MCF 10A (cell line): ENCODE measurements at regions not wholly inside any gene's neighbourhood (a gene's known extent, or its start where the extent isn't known, plus 50 kb on each side); places are given as distances from the start of the nearest gene placed in this dataset.

ENCODE experiments used
- BruUV-seq: library from RNA; stranded (reverse); fragments of 400-500 nt; replicated peaks from 2 replicates; lab custom pipeline; 2021; lab: Mats Ljungman, UMichigan
- CTCF ChIA-PET: fragments of 300-600 bp; sonication (Branson Sonifier 250); formaldehyde crosslinking; extraction: SDS; loops from one replicate; lab custom pipeline; 2021; ENCODE audit warnings: antibody characterized with exemption, inconsistent platforms; lab: Yijun Ruan, JAX
- POLR2A ChIA-PET: fragments of 300-600, 350-650 bp; sonication (Branson Sonifier 250); formaldehyde crosslinking; extraction: SDS; loops from one replicate; lab custom pipeline; 2020; ENCODE audit warnings: antibody characterized with exemption, inconsistent platforms; lab: Yijun Ruan, JAX
- DNase-seq: peaks from one replicate; pipeline ENCODE4 v3.0.0-alpha.2; 2018; ENCODE audit not compliant: unreplicated experiment
- H3K27ac Mint-ChIP-seq: one replicate; pipeline ENCODE4 v1.8.0; 2022; ENCODE audit warnings: mild to moderate bottlenecking, low read depth, mixed read lengths; ENCODE audit not compliant: unreplicated experiment
- H3K27me3 Mint-ChIP-seq: one replicate; pipeline ENCODE4 v1.8.0; 2022; ENCODE audit warnings: mixed read lengths; ENCODE audit not compliant: insufficient read depth, unreplicated experiment
- H3K36me3 Mint-ChIP-seq: one replicate; pipeline ENCODE4 v1.8.0; 2022; ENCODE audit warnings: mild to moderate bottlenecking, moderate library complexity, mixed read lengths; ENCODE audit not compliant: insufficient read depth, unreplicated experiment
- H3K4me1 Mint-ChIP-seq: one replicate; pipeline ENCODE4 v1.8.0; 2022; ENCODE audit warnings: mixed read lengths; ENCODE audit not compliant: insufficient read depth, unreplicated experiment
- H3K4me3 Mint-ChIP-seq: one replicate; pipeline ENCODE4 v1.8.0; 2022; ENCODE audit warnings: mild to moderate bottlenecking, moderate library complexity, mixed read lengths; ENCODE audit not compliant: unreplicated experiment
- H3K9me3 Mint-ChIP-seq: one replicate; pipeline ENCODE4 v1.8.0; 2022; ENCODE audit warnings: mixed read lengths; ENCODE audit not compliant: unreplicated experiment
- intact Hi-C: fragments of 100-400 bp; cut with micrococcal nuclease; formaldehyde crosslinking; loops from 2 replicates; pipeline ENCODE4 v1.14.1; 2022
- TF ChIP-seq, protein P1 (sequence below): fragments of 200-600 bp; IDR thresholded peaks from one replicate; pipeline ENCODE4 v1.8.0; 2022; ENCODE audit warnings: antibody characterized with exemption, mild to moderate bottlenecking; ENCODE audit not compliant: unreplicated experiment

DNA sequence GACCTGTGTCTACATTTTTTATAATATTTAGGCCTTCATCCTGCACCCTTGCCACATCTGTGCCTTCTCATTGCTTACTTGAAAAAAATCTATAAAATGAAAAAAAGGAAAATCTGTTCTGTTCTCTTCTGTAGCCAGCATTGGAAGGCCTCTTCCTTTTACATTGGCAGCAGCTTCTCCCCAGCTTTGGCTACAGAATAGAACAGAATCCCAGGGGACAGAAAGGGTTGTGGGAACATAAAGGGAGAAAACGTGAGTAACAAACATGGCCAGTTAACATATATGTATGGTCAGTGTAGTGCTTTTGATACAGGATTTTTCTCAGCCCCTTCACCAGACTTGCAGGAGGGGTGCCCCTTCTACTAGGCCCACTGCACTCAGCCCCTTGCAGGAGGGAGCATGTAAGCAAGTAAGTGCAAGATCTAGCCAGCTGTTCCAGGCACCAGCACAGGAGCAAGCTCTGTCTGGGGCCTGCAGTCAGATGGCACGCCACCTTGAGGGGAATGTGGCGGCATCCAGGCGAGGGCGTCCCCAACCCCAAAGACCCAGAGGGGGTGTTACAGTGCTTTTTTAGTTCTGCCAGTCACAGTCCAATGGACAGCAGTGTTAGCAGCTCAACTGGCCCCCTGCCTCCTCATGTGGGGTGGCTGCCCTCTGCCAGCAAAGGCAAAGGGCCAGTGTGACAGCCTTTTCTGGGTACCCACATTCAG, 330.5 kb upstream of the ZNF462 start:
- no peaks in the 10 kb centered on the region for H3K4me1 Mint-ChIP-seq
- H3K27ac Mint-ChIP-seq: no peak overlapping the region
- DNase-seq: no peak
- ChIA-PET CTCF (no interaction called here), POLR2A (no interaction called here)
- H3K27me3 Mint-ChIP-seq: no peaks in the 10 kb centered on the region
- BruUV-seq: no TSS peak
- no peaks in the 10 kb centered on the region for H3K36me3 Mint-ChIP-seq
- intact Hi-C loops: no loop called here
- TF ChIP-seq, protein P1, sequence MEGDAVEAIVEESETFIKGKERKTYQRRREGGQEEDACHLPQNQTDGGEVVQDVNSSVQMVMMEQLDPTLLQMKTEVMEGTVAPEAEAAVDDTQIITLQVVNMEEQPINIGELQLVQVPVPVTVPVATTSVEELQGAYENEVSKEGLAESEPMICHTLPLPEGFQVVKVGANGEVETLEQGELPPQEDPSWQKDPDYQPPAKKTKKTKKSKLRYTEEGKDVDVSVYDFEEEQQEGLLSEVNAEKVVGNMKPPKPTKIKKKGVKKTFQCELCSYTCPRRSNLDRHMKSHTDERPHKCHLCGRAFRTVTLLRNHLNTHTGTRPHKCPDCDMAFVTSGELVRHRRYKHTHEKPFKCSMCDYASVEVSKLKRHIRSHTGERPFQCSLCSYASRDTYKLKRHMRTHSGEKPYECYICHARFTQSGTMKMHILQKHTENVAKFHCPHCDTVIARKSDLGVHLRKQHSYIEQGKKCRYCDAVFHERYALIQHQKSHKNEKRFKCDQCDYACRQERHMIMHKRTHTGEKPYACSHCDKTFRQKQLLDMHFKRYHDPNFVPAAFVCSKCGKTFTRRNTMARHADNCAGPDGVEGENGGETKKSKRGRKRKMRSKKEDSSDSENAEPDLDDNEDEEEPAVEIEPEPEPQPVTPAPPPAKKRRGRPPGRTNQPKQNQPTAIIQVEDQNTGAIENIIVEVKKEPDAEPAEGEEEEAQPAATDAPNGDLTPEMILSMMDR: no peak
- H3K4me3 Mint-ChIP-seq: no peak overlapping the region
- H3K9me3 Mint-ChIP-seq: no peaks in the 10 kb centered on the region

DNA sequence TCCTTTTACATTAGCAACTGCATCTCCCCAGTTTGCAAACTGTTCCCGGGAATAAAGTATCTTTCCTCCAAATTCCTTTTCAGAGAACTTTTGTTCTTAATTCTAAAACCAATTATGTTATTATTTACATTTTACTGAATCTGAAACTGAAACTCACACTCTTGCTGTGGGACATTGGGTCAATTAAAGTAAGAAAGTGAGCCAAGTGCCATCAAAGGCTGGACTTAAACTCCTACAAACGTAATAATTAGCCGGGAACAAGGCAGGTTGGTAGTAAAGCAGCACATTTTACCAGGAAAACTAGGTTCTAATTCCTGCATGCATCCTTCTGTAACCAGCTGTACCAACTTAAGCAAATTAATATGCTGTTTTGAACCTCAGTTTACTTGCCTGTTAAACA, 328.2 kb upstream of the ZNF462 start:
- TF ChIP-seq, protein P1: no peak
- ChIA-PET POLR2A (no interaction called here), CTCF (interaction anchor here (0.7 kb wide), 1 partner anchor 638 kb away, joined by 3 read pairs; no protein-coding TSS in a partner anchor)
- no peaks in the 10 kb centered on the region for H3K4me1 Mint-ChIP-seq
- H3K4me3 Mint-ChIP-seq: no peak overlapping the region
- no TSS peak for BruUV-seq
- no peak overlapping the region for H3K27ac Mint-ChIP-seq
- no peak for DNase-seq
- no peaks in the 10 kb centered on the region for H3K9me3 Mint-ChIP-seq
- no peaks in the 10 kb centered on the region for H3K36me3 Mint-ChIP-seq
- intact Hi-C loops: no loop called here
- H3K27me3 Mint-ChIP-seq: no peaks in the 10 kb centered on the region

DNA sequence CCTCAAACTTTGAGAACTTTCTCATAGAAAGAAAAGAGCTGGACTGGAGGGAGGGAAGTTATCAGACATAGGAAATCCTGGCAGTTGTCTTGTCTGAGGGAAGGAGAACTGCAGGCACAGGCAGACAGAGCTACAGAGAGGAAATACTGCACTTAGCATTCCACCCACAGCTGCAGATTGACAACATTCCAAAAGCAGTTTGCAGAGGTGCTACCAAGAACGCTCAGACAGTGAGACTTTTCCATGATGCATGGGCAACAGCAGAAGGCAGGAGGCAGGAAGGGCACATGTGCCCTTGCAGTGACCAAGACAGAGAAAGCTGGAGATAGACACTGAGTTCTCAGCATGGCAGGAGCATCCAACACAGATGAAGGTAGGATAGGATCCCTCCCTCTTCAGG, 327.5 kb upstream of the ZNF462 start:
- no peak for DNase-seq
- intact Hi-C loops: no loop called here
- H3K27me3 Mint-ChIP-seq: no peaks in the 10 kb centered on the region
- POLR2A ChIA-PET: interaction anchor here (0.6 kb wide), 1 partner anchor 1802 kb away, joined by 3 read pairs; no protein-coding TSS in a partner anchor
- CTCF ChIA-PET: interaction anchor here (0.7 kb wide), 3 partner anchors 15 to 638 kb away, joined by 3 to 4 read pairs (median 3); no protein-coding TSS in a partner anchor
- no peaks in the 10 kb centered on the region for H3K4me1 Mint-ChIP-seq
- no peak overlapping the region for H3K27ac Mint-ChIP-seq
- no peaks in the 10 kb centered on the region for H3K36me3 Mint-ChIP-seq
- TF ChIP-seq, protein P1: no peak
- H3K4me3 Mint-ChIP-seq: no peak overlapping the region
- no peaks in the 10 kb centered on the region for H3K9me3 Mint-ChIP-seq
- BruUV-seq: no TSS peak

DNA sequence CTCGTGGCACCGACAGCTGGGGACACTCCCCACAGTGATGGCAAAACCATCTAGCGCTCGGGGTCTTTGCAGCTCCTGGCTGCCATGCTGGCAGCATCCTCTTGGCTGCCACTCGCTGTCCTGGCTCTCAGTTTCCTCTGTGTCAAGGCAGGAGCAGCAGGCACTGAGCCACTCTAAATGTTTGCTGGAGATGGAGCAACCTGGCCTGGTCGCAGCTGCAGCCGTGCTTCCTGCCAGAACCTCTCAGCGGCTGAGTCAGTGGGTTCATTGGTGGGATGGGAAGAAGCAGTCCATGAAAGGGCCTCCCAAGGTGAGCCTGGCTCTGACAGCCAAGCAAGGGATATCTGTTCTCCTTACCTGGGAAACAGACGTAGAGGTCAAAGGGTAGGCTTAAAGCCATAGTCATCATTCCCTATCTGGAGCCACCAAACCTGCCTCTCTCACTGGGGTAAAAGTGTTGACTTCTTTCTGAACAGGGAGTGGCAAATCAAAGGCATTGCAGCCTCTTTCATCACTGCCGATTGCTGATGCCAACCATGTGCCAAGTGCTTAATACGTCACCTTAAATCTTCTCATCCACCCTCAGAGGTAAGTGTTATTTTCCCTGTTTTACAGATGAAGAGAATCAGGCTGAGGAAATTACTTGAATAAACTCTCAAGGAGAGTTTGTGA, 304.8 kb upstream of the ZNF462 start:
- intact Hi-C loops: no loop called here

More for the DNA sequence above, 304.8 kb upstream of the ZNF462 start:
- TF ChIP-seq, protein P1: no peak
- no TSS peak for BruUV-seq
- H3K4me1 Mint-ChIP-seq: no peaks in the 10 kb centered on the region
- no peak overlapping the region for H3K4me3 Mint-ChIP-seq
- ChIA-PET POLR2A (no interaction called here), CTCF (no interaction called here)
- H3K36me3 Mint-ChIP-seq: no peaks in the 10 kb centered on the region
- H3K27me3 Mint-ChIP-seq: no peaks in the 10 kb centered on the region
- DNase-seq: no peak
- no peak overlapping the region for H3K27ac Mint-ChIP-seq
- H3K9me3 Mint-ChIP-seq: no peaks in the 10 kb centered on the region
